ENCODE measurements at regions not wholly inside any gene's neighbourhood (a gene's known extent, or its start where the extent isn't known, plus 50 kb on each side); places are given as distances from the start of the nearest gene placed in this dataset.

- TF ChIP-seq POLR2A (IDR thresholded peaks at IDR 0.05) (no peak), CTCF (IDR thresholded peaks at IDR 0.05) (no peak)
These were observed 664.9 kb upstream of the WWC1 start for GRCh38 chr5:167626341-167627123.

Data from thyroid gland (tissue), 4 donors.